ENCODE measurements at regions not wholly inside any gene's neighbourhood (a gene's known extent, or its start where the extent isn't known, plus 50 kb on each side); places are given as distances from the start of the nearest gene placed in this dataset.

DNA sequence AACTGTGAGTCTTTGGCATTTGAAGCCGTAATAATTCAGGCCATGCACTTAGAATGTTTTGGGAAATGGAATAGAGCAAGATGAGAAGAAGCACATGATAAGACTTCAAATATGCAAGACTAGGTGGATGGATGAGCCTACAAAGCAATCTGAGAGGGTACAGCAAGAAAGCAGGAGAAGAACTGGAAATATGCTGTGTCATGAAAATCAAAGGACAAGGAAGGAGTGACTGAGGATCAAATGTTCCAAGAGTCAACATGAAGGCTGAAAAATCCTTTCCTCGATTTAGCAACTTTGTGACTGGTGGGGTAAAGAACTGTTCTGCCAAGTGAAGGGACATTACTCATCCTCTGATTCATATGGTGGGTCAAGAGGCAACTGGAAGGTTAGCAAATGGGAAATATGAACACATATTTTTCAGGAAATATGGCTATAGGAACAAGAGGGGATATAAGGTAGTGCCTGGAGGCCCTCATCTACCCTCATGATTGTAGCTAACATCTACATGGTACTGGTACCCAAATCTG is 803.7 kb upstream of the ARRDC4 start:
- TF ChIP-seq POLR2AphosphoS5 (IDR thresholded peaks at IDR 0.05; ENCODE audit: low read depth, low read length) (no peak), TAF1 (IDR thresholded peaks at IDR 0.05; ENCODE audit: borderline replicate concordance, insufficient read depth, low read length) (no peak), FOXP2 (optimal IDR thresholded peaks at IDR 0.05; ENCODE audit: borderline replicate concordance, extremely low read depth, extremely low read length, insufficient read depth) (no peak), SIN3A (IDR thresholded peaks at IDR 0.05; ENCODE audit: borderline replicate concordance, insufficient read depth, low read length) (no peak)
- TF ChIP-seq, protein P1, sequence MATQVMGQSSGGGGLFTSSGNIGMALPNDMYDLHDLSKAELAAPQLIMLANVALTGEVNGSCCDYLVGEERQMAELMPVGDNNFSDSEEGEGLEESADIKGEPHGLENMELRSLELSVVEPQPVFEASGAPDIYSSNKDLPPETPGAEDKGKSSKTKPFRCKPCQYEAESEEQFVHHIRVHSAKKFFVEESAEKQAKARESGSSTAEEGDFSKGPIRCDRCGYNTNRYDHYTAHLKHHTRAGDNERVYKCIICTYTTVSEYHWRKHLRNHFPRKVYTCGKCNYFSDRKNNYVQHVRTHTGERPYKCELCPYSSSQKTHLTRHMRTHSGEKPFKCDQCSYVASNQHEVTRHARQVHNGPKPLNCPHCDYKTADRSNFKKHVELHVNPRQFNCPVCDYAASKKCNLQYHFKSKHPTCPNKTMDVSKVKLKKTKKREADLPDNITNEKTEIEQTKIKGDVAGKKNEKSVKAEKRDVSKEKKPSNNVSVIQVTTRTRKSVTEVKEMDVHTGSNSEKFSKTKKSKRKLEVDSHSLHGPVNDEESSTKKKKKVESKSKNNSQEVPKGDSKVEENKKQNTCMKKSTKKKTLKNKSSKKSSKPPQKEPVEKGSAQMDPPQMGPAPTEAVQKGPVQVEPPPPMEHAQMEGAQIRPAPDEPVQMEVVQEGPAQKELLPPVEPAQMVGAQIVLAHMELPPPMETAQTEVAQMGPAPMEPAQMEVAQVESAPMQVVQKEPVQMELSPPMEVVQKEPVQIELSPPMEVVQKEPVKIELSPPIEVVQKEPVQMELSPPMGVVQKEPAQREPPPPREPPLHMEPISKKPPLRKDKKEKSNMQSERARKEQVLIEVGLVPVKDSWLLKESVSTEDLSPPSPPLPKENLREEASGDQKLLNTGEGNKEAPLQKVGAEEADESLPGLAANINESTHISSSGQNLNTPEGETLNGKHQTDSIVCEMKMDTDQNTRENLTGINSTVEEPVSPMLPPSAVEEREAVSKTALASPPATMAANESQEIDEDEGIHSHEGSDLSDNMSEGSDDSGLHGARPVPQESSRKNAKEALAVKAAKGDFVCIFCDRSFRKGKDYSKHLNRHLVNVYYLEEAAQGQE (IDR thresholded peaks at IDR 0.05; ENCODE audit: insufficient read depth in 1 of 2, low read depth in 2 of 2, low read length in 2 of 2) = no peak

DNA sequence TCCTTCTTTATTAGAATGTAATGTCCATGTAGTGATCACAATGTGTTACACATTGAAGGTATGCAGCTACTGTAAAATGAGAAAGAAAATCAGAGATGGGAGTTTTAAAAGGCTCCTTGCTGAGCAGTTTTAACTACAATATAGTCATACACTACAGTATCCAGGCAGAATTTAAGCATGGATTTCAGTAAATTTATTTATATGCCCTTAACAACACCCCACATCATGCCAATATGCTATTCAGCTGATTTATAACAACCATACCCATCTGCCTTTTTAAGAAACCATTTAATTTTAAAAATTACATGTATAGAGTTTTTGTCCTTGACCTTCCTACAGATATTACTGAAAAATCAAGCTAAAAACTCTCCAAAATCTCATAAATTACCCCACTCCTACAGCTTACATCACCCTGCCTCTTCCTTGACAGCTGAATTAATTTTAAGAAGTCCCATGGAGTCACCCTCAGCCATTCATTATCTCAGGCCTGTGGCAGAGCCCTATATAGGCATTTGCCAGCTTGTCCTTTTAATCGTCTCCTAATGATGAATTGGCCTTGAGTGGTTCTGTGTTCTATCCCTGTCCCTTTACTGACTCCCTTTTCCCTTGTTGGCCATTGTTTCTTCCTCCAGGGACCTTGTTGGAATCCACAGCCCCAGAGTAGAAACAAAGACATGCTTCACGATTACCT is 797.6 kb upstream of the ARRDC4 start:
- TF ChIP-seq, protein P1 (IDR thresholded peaks at IDR 0.05; ENCODE audit: insufficient read depth in 1 of 2, low read depth in 2 of 2, low read length in 2 of 2) = no peak
- TF ChIP-seq SIN3A (IDR thresholded peaks at IDR 0.05; ENCODE audit: borderline replicate concordance, insufficient read depth, low read length) = no peak
- TF ChIP-seq FOXP2 (optimal IDR thresholded peaks at IDR 0.05; ENCODE audit: borderline replicate concordance, extremely low read depth, extremely low read length, insufficient read depth) = no peak
- no peak for TF ChIP-seq TAF1 (IDR thresholded peaks at IDR 0.05; ENCODE audit: borderline replicate concordance, insufficient read depth, low read length)
- no peak for TF ChIP-seq POLR2AphosphoS5 (IDR thresholded peaks at IDR 0.05; ENCODE audit: low read depth, low read length)

DNA sequence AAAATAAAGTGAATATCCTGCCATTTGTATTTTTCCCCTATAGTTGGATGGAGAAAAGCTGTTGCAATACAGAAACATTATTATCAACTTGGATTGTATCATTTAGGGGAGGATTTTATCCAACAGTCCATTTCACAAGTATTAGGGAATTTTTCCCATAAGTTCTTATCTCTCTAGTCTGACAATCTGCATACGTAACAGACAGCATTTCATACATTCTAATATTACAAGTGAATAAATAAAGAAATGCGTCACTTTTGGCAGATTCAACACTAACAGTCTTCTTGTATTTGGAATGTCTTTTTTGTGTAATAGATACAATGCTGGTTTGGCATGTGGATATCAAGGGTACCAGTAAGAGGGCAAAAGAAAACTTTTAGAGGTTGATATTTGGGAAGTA is 795.3 kb upstream of the ARRDC4 start:
- no peak for TF ChIP-seq TAF1 (IDR thresholded peaks at IDR 0.05; ENCODE audit: borderline replicate concordance, insufficient read depth, low read length)
- no peak for TF ChIP-seq FOXP2 (optimal IDR thresholded peaks at IDR 0.05; ENCODE audit: borderline replicate concordance, extremely low read depth, extremely low read length, insufficient read depth)
- TF ChIP-seq SIN3A (IDR thresholded peaks at IDR 0.05; ENCODE audit: borderline replicate concordance, insufficient read depth, low read length) = no peak
- TF ChIP-seq, protein P1 (IDR thresholded peaks at IDR 0.05; ENCODE audit: insufficient read depth in 1 of 2, low read depth in 2 of 2, low read length in 2 of 2) = no peak
- no peak for TF ChIP-seq POLR2AphosphoS5 (IDR thresholded peaks at IDR 0.05; ENCODE audit: low read depth, low read length)

DNA sequence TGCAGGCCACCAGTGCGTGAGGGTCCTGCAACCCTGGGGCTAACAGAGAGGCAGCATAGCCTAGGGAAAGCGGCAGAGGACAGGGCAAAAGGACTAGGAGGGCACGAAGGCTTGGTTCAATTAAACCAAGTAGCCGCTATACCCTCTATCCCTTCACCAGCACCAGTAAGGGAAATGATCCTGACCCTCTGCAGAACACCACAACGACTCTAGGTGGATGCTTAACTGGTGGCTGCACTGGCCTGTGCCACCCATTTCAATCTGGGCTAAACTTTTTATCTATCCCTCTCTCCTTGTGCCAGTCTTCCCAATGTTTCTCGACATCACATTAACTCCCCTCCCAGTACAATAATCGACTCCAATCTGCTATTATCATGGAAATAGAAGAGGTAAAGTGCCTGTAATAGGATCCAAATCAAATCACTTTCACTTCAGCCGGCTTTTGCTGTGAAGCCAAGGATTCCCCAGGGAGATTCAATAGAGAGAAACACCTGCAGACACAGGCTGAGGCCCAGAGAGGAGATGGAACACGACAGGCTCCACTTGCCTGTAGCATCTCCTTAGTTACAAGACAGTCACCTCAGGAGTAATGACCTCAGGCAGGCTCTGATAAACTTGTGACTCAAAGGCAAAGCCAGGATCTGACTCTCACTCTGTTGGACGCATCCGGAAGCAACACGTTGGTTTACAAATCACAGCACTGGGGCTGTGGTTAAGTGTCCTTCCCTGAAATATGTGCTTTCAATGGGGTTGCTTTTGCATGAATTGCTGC is 791.6 kb upstream of the ARRDC4 start:
- TF ChIP-seq FOXP2 (optimal IDR thresholded peaks at IDR 0.05; ENCODE audit: borderline replicate concordance, extremely low read depth, extremely low read length, insufficient read depth) = no peak

DNA sequence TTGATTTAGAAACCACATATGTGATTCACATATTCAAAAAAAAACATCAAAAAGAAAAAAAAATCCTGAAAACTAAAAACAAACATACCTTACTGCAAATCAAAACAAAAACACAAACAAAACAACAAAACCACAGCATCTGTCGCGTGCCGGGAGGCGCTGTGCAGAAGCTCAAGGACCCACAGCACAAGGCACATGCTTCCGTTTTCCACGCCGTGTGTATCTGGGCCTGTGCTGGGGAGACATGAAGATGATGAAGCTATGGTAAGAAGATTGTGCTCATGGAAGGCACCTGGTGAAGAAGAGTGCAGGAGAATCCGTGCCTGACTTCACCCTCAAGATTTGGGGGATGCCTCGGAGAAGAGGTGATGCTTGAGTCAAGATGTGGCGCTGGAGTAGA is 788.9 kb upstream of the ARRDC4 start:
- no peak for TF ChIP-seq SIN3A (IDR thresholded peaks at IDR 0.05; ENCODE audit: borderline replicate concordance, insufficient read depth, low read length)

DNA sequence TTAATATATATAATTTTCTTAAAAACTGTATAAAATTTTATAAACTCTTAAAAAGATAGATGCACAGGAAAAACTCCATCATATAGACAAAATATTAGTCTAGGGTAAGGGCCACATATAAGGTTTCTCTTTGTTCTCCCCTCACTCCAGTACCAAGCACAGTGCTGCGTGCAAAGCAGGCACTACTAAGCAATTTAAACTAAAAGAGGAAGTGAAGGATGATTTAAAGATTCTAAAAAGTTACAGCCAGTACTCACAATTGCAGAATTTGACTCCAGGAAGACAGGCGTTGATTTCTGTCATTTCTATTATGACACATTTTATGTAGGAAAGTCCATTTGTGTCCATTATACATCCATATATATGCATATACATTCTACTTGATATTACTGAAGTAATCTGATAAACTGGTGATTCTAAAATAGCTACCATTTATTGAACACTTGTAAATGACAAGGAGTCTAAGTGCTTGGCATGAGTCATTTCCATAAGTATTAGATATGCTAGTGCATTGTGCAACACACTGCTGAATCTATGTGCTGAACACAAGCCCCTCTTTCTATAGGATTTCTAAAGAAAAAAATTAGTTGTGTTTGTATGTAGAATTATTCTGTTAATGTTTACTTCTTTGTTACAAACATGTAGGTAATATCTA is 785.5 kb upstream of the ARRDC4 start:
- no peak for TF ChIP-seq SIN3A (IDR thresholded peaks at IDR 0.05; ENCODE audit: borderline replicate concordance, insufficient read depth, low read length)
- TF ChIP-seq FOXP2 (optimal IDR thresholded peaks at IDR 0.05; ENCODE audit: borderline replicate concordance, extremely low read depth, extremely low read length, insufficient read depth) = no peak
- no peak for TF ChIP-seq POLR2AphosphoS5 (IDR thresholded peaks at IDR 0.05; ENCODE audit: low read depth, low read length)
- TF ChIP-seq TAF1 (IDR thresholded peaks at IDR 0.05; ENCODE audit: borderline replicate concordance, insufficient read depth, low read length) = no peak
- TF ChIP-seq, protein P1 (IDR thresholded peaks at IDR 0.05; ENCODE audit: insufficient read depth in 1 of 2, low read depth in 2 of 2, low read length in 2 of 2) = no peak

All from PFSK-1 (cell line).